ENCODE measurements at regions not wholly inside any gene's neighbourhood (a gene's known extent, or its start where the extent isn't known, plus 50 kb on each side); places are given as distances from the start of the nearest gene placed in this dataset.

DNA sequence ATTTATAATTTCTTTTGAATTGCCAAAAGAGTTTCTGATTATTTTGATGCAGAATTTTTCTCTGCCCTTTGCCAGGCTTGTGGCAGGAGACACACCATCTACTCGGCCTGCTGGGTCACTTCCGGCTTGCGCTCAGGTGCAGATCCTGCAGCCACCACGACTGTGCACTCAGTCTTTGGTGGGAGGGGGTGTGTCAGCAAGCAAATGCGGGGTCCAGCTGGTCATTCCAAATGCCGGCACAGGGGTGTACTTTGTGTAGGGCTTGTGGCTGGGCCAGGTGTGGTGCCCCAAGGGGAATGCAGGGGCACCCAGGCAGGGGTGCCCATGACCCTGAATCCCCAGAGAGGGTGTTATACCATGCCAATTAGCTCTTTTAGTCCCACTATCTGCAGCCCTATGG is 673.0 kb downstream of the TLL1 start:
- 54% methylated on average over 2 of the region's 6 CpGs for WGBS (ENCODE audit: missing lambda C conversion rate)
- TF ChIP-seq, protein P1, sequence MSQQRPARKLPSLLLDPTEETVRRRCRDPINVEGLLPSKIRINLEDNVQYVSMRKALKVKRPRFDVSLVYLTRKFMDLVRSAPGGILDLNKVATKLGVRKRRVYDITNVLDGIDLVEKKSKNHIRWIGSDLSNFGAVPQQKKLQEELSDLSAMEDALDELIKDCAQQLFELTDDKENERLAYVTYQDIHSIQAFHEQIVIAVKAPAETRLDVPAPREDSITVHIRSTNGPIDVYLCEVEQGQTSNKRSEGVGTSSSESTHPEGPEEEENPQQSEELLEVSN (IDR thresholded peaks at IDR 0.05; ENCODE audit: borderline replicate concordance, low read depth), result no peak
- no peak for TF ChIP-seq RAD21 (conservative IDR thresholded peaks at IDR 0.05 in 1 of 2, IDR thresholded peaks at IDR 0.05 in 1 of 2)
- TF ChIP-seq KDM1A (IDR thresholded peaks at IDR 0.05; ENCODE audit: low read depth), result no peak
- TF ChIP-seq CBX8 (IDR thresholded peaks at IDR 0.05), result no peak
- TF ChIP-seq NPAS2 (CRISPR knock-in tag; IDR thresholded peaks at IDR 0.05; ENCODE audit: borderline replicate concordance), result no peak
- TF ChIP-seq NFE2L2 (conservative IDR thresholded peaks at IDR 0.05; ENCODE audit: low read length), result no peak
- no peak for TF ChIP-seq ZFP36 (IDR thresholded peaks at IDR 0.05; ENCODE audit: borderline replicate concordance, partially characterized antibody)
- no peak for TF ChIP-seq CHD2 (IDR thresholded peaks at IDR 0.05; ENCODE audit: low read length, partially characterized antibody)
- no peak for TF ChIP-seq KDM5A (IDR thresholded peaks at IDR 0.05)
- TF ChIP-seq HOXA7 (CRISPR knock-in tag; IDR thresholded peaks at IDR 0.05), result no peak
- TF ChIP-seq HOXB13 (CRISPR knock-in tag; IDR thresholded peaks at IDR 0.05; ENCODE audit: low read depth), result no peak
- no peak for TF ChIP-seq EHF (CRISPR knock-in tag; IDR thresholded peaks at IDR 0.05)
- H3K4me3 ChIP-seq, result no peak overlapping the region
- FAIRE-seq (no peak), ATAC-seq (no peak), DNase-seq (ENCODE audit: low read depth in 1 of 2, low spot score in 1 of 2) (no peak)
- H3K4me1 ChIP-seq, result no peaks in the 10 kb centered on the region
- ChIA-PET CTCF (no interaction called here), POLR2A (no interaction called here)
- no peak overlapping the region for H3K4me2 ChIP-seq
- H3K9me3 ChIP-seq, result no peaks in the 10 kb centered on the region
- no peak overlapping the region for H3K27ac ChIP-seq

DNA sequence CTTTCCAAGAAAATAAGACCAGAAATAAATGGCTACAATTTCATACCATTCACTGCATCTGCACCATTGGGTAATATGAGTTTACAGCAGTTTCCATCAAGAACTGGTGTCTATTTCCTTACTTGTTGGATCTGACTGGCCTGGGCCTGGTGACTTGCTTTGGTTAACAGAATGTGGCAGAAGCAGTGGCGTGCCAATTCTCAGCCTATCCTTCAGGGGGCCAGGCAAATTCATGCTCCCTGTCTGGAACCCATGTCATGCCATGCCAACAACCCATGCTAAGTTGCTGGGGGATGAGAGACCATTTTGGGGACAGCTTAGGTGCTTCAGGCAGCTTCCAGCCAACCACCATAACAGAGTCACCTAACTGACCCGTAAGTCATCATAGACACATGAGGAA is 656.7 kb downstream of the SPOCK3 start:
- no peak for ATAC-seq
- H3K9me3 ChIP-seq, result no peaks in the 10 kb centered on the region
- no peak overlapping the region for H3K4me2 ChIP-seq
- H3K4me3 ChIP-seq, result no peak overlapping the region
- WGBS (ENCODE audit: missing lambda C conversion rate), result 13% methylated on average over 2 of the region's 2 CpGs
- TF ChIP-seq FOXS1 (CRISPR knock-in tag; IDR thresholded peaks at IDR 0.05), result no peak
- no peak for TF ChIP-seq TP53 (CRISPR knock-in tag; IDR thresholded peaks at IDR 0.05)
- TF ChIP-seq HEYL (CRISPR knock-in tag; IDR thresholded peaks at IDR 0.05), result no peak
- TF ChIP-seq SREBF2 (IDR thresholded peaks at IDR 0.05), result no peak
- TF ChIP-seq JUNB (IDR thresholded peaks at IDR 0.05), result no peak
- TF ChIP-seq, protein P2, sequence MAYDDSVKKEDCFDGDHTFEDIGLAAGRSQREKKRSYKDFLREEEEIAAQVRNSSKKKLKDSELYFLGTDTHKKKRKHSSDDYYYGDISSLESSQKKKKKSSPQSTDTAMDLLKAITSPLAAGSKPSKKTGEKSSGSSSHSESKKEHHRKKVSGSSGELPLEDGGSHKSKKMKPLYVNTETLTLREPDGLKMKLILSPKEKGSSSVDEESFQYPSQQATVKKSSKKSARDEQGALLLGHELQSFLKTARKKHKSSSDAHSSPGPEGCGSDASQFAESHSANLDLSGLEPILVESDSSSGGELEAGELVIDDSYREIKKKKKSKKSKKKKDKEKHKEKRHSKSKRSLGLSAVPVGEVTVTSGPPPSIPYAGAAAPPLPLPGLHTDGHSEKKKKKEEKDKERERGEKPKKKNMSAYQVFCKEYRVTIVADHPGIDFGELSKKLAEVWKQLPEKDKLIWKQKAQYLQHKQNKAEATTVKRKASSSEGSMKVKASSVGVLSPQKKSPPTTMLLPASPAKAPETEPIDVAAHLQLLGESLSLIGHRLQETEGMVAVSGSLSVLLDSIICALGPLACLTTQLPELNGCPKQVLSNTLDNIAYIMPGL (CRISPR knock-in tag; IDR thresholded peaks at IDR 0.05; ENCODE audit: borderline replicate concordance), result no peak
- TF ChIP-seq JUN (IDR thresholded peaks at IDR 0.05), result no peak
- TF ChIP-seq GATA3 (IDR thresholded peaks at IDR 0.05; ENCODE audit: borderline replicate concordance), result no peak
- TF ChIP-seq, protein P3, sequence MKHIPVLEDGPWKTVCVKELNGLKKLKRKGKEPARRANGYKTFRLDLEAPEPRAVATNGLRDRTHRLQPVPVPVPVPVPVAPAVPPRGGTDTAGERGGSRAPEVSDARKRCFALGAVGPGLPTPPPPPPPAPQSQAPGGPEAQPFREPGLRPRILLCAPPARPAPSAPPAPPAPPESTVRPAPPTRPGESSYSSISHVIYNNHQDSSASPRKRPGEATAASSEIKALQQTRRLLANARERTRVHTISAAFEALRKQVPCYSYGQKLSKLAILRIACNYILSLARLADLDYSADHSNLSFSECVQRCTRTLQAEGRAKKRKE (CRISPR knock-in tag; IDR thresholded peaks at IDR 0.05; ENCODE audit: low read depth), result no peak
- TF ChIP-seq ZC3H11A (IDR thresholded peaks at IDR 0.05), result no peak
- TF ChIP-seq, protein P4, sequence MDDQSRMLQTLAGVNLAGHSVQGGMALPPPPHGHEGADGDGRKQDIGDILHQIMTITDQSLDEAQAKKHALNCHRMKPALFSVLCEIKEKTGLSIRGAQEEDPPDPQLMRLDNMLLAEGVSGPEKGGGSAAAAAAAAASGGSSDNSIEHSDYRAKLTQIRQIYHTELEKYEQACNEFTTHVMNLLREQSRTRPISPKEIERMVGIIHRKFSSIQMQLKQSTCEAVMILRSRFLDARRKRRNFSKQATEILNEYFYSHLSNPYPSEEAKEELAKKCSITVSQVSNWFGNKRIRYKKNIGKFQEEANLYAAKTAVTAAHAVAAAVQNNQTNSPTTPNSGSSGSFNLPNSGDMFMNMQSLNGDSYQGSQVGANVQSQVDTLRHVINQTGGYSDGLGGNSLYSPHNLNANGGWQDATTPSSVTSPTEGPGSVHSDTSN (IDR thresholded peaks at IDR 0.05), result no peak
- no peak for TF ChIP-seq FOSL2 (IDR thresholded peaks at IDR 0.05)
- no peak for TF ChIP-seq FOSL2 (CRISPR knock-in tag; IDR thresholded peaks at IDR 0.05)
- no peak for TF ChIP-seq CHD4 (IDR thresholded peaks at IDR 0.05; ENCODE audit: borderline replicate concordance)
- no peak for TF ChIP-seq RARB (CRISPR knock-in tag; IDR thresholded peaks at IDR 0.05)
- TF ChIP-seq, protein P5, sequence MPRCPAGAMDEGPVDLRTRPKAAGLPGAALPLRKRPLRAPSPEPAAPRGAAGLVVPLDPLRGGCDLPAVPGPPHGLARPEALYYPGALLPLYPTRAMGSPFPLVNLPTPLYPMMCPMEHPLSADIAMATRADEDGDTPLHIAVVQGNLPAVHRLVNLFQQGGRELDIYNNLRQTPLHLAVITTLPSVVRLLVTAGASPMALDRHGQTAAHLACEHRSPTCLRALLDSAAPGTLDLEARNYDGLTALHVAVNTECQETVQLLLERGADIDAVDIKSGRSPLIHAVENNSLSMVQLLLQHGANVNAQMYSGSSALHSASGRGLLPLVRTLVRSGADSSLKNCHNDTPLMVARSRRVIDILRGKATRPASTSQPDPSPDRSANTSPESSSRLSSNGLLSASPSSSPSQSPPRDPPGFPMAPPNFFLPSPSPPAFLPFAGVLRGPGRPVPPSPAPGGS (IDR thresholded peaks at IDR 0.05), result no peak
- TF ChIP-seq, protein P6, sequence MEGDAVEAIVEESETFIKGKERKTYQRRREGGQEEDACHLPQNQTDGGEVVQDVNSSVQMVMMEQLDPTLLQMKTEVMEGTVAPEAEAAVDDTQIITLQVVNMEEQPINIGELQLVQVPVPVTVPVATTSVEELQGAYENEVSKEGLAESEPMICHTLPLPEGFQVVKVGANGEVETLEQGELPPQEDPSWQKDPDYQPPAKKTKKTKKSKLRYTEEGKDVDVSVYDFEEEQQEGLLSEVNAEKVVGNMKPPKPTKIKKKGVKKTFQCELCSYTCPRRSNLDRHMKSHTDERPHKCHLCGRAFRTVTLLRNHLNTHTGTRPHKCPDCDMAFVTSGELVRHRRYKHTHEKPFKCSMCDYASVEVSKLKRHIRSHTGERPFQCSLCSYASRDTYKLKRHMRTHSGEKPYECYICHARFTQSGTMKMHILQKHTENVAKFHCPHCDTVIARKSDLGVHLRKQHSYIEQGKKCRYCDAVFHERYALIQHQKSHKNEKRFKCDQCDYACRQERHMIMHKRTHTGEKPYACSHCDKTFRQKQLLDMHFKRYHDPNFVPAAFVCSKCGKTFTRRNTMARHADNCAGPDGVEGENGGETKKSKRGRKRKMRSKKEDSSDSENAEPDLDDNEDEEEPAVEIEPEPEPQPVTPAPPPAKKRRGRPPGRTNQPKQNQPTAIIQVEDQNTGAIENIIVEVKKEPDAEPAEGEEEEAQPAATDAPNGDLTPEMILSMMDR (IDR thresholded peaks at IDR 0.05), result no peak
- TF ChIP-seq HOXA7 (CRISPR knock-in tag; IDR thresholded peaks at IDR 0.05), result no peak
- TF ChIP-seq ZNF302 (CRISPR knock-in tag; IDR thresholded peaks at IDR 0.05), result no peak
- TF ChIP-seq PHF8 (IDR thresholded peaks at IDR 0.05; ENCODE audit: borderline replicate concordance, low read depth), result no peak
- no peak for FAIRE-seq
- H3K4me1 ChIP-seq, result no peaks in the 10 kb centered on the region
- DNase-seq (ENCODE audit: low read depth in 1 of 2, low spot score in 1 of 2), result no peak
- ChIA-PET POLR2A (no interaction called here), CTCF (no interaction called here)
- no peak overlapping the region for H3K27ac ChIP-seq
